Tibial nerve (tissue), 4 donors: ENCODE measurements at regions not wholly inside any gene's neighbourhood (a gene's known extent, or its start where the extent isn't known, plus 50 kb on each side); places are given as distances from the start of the nearest gene placed in this dataset.

Experiments used
- CTCF ChIP-seq, 5 experiments: fragments of 200-600 bp in 3 of 5; fragments of 450-650 bp in 2 of 5; sonication (generic) in 3 of 5; IDR thresholded peaks; one replicate each; pipeline ENCODE4 v1.5.1; 2016 to 2019; ENCODE audit warnings: antibody characterized with exemption in 5 of 5, mild to moderate bottlenecking in 3 of 5, moderate library complexity in 2 of 5
- EP300 ChIP-seq, 2 donors: sonication (generic); formaldehyde crosslinking; IDR thresholded peaks; one replicate each; pipeline ENCODE4 v1.6.1; 2017; ENCODE audit warnings: antibody characterized with exemption in 2 of 2, mild to moderate bottlenecking in 1 of 2

GRCh38 chr1:188170411-188170810 lies 1341.7 kb downstream of the PLA2G4A start:
- no peak for TF ChIP-seq CTCF (IDR thresholded peaks at IDR 0.05)
- TF ChIP-seq EP300 (IDR thresholded peaks at IDR 0.05): no peak
